GM19023 (cell line): ENCODE measurements at regions not wholly inside any gene's neighbourhood (a gene's known extent, or its start where the extent isn't known, plus 50 kb on each side); places are given as distances from the start of the nearest gene placed in this dataset.

Experiments used
- ATAC-seq: cut with Tn5 transposase; IDR thresholded peaks from one replicate; pipeline ENCODE4 v1.9.1; 2021; ENCODE audit warnings: mild to moderate bottlenecking, moderate library complexity; ENCODE audit not compliant: unreplicated experiment

DNA sequence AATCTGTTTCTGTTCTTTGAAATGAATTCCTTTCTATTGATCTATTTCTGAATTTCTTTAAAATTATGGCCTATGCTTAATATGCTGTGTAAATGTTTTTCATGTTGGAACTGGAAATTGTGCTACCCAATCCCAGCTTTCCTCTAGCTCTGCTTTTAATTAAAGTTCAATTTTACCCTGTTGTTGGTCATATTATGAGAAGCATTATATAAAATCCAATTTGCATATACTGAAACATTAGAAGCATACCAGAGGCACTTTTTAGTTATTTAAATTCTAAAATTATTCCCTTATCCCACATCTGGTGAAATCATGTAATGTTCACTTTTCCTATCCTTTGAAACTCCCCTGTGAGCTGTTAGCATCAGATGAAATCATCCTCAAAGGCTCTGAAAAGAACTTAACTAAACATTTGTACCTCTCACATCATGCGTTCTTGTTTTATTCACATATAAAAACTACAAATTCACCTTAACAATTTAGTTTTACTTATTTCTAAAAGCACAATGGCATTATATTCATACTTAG, 160.6 kb upstream of the COL21A1 start:
- no peak for ATAC-seq

DNA sequence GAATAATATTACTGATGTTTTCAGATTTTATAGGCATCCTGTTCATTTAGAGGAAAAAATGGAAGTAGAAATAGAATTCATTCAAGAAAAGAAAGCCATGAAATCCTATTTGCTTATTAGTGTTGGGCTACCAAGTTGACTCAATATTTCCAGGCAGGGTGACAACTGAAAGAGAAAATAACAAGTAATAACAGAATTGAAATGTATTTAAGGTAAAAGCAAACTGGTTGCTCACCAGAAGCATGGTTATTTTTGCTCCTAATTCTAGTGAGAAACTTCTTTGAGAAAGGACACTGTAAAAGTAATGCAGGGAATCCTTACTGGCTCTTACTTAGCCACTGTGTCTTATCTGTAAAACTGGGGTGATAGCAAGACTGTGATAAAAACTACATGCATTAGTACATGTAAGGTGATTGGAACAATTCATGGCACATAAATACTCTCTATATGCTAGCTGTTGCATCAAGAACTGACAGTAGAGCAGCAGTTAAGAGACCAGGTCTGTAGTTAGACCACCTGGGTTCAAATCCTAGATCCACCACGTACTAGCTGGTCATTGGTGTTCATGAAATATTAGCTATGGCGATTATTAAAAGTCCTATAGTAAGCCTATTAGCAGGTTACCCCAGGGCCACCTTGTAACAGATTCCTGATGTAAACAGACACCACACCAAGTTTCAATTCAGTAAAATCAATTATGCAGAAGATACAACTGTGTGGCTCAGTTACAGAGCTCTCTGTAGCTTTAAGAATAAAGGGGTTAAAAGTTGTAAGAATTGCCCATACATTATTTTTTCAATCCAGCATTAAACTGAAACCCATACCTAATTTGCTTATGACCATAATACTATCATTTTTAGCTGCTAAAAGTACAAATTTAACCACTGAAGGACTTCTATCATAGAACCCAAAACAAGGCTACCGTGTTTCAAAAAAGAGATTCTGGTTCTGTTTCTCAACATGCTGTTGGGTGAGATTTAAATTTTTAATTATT, 159.2 kb upstream of the COL21A1 start:
- peak; percentile 78 for ATAC-seq

DNA sequence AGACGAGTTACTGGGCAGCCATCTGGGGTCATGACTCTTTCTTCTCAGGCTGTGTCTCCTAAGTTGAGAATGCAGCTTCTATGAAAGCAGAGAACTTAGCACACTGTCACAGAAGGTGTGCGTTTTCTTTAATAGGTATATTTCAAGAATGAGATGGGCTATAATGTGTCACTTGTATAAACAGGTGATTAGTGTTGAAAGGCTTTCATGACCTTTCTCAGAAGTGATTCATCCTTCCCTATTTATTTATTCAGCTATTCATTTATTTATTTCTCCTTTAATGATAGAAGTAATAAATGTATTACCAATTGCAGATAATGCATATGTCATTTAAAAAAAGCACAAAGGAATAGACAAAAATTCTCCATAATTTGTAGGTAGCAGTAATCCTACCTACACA, 157.2 kb upstream of the COL21A1 start:
- no peak for ATAC-seq

DNA sequence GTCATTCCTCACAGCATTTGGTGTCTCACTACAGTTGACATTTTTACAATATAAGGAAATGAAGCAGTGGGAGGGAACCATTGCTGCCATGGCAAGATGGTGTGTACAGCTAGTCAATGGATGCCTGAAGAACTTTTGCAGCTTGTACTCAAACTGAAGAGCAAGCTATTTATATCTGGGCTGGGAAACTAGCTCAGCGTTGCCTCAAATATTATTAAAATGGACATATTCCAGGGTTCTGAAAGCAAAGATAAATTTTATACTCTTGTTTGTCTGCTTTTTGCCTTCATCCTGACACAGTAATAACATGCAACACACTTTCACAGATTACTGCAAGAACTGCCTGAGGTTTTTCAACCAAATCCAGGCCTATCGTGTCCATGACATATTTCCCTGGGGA, 156.4 kb upstream of the COL21A1 start:
- ATAC-seq: no peak

DNA sequence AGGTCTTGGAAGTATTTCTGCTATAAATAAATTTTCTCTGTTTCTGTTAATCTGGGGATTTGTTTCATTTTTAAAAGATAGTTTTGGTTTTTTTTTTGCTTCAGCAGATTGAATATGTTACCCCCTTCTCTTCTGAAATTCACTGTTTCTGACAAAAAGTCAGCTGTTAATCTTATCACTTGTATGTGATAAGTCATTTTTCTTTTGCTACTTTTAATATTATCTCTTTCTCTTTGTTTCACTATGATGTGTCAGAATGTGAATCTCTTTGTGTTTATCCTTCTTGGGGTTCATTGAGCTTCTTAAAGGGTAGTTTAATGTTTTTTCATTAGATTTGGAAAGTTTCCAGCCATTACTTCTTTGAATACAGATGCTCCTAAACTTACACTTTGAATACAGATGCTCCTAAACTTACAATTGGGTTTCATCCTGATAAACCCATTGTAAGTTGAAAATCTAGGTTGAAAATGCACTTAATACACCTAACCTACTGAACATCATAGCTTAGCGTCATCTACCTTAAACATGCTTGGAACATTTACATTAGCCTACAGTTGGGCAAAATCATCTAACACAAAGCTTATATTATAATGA, 154.2 kb upstream of the COL21A1 start:
- ATAC-seq: no peak

DNA sequence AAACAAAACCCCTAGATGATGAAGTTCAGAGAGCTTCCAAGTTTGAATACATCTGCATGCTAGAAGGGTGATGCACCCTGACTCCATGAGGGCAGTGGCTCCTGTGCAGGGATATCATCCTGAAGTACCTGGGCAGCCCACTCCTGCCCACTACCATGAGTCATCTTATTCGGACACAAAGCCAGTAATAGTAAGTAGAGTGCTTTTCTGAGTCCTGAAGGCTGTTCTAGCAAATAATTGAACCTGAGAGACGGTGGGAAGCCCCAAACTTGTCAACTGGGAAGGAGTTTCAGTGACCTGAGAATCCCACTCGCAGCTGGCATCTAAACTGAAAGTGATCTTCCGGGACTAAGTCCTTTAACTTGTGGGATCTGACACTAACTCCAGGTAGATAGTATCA, 152.9 kb upstream of the COL21A1 start:
- ATAC-seq: no peak

DNA sequence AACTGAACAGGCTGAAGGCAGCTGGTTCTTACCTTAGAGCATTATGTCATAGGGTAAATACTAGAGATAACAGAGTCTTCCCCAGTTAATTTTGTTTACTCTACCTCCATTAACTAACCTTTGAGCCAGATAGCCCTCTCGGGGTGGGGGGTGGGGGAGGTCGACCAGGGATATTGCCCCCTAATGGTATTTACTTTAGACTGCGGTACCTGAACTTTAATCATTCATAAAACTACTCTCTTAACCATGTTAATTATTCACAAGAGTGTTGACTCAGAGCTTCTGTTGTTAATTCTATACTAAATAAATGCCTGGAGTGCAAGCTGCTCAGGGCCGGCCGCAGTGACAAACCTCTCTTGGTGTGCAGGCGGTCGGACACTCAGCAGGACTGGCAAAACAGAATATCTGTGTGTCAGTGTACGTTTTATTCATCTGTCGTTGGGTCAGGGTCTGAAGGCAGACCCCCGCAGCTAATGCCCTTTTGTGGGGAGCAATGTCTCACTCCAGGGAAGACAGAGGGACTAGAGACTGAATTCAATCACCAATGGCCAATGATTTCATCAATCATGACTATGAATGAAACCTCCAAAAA, 152.4 kb upstream of the COL21A1 start:
- no peak for ATAC-seq

DNA sequence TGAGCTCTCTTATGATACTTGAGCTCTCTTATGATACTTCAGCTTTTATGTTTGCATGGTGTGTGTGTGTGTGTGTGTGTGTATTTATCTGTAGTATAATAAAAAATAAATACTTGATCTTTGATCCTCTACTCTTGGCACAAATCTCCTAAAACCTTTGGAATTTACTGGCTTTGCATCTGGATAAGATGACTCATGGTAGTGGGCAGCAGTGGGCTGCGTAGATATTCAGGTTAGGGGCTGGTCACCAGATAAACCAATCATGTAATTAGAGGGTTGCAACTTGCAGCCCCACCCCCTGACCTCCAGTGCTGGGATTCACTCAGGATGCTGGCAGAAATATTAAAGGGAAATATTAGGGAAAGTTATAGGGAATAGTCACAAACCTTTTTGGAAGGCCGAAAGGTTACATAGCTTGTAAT, 151.9 kb upstream of the COL21A1 start:
- no peak for ATAC-seq

DNA sequence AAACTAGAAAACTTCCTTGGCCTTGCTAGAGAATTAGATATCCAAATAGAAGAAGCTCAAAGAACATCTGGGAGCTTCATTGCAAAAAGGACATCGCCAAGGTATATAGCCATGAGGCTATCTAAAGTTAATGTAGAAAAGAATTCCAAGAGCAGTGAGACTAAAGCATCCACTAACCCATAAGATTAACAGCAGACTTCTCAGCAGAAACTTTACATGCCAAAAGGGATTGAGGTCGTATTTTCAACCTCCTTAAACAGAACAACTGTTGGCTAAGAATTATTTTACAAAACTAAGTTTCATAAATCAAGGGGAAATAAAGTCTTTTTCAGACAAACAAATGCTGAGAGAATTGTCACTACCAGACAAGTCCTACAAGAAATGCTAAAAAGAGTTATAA, 149.1 kb upstream of the COL21A1 start:
- no peak for ATAC-seq

DNA sequence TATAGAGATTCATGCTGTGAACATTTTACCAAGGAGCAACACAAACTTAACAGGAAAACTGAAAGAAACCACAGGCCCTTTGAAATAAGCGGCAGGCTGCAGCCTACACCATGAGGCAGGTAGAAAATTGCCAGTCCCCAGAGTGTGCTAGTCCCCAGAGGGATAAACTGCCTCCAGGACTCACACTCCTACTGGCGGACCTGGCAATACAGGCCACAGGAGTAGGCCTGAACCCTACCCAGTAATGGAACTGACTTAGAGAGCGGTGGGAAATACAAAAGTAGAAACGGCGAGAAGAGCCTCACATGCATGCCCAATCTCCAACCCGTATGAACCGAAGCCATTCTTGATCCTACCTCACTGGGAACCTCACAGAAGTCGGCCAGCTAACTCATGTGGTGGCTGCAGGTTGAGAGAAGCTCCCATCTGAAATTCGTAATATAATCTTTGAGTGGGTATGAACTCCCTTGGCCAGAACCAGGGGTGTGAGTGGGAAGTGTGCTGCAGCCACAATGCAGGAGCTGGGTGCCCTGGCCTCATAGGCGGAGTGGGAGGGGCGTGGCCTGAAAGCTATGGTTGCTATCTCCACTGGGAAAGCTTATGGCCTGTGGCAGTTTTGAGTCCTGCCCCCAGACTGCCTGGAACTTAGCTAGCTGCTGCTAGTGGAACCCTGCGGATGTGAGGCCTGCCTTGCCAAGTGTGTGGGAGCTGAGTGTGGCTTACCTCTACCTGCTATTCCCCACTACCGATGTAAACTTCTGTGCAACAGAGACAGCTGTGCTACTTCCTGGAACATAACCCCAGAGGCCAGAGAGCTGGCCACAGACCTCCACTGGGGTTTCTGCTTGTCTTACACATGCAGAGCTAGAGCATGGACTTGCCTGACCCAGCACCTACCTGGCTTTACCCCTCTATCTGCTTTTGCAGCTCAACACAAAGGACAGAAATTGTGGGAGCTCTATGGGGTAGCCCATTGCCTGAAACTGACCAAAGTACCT, 146.5 kb upstream of the COL21A1 start:
- ATAC-seq: no peak

DNA sequence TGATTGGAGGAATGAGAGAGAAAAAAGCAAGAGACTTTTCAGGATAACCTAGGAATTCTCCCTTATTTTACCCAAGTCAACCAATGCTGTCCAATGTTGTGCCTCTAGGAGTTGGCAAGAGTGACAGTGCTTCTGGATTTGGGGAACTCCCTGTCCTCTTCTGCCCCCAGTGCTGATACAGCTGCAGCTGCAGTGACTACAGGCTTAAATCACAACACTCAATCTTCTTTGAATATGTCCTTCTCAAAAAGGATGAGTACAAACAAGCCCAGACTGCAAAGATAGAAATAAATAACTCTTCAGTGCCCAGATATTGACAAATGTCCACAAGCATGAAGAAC, 141.0 kb upstream of the COL21A1 start:
- ATAC-seq: no peak

DNA sequence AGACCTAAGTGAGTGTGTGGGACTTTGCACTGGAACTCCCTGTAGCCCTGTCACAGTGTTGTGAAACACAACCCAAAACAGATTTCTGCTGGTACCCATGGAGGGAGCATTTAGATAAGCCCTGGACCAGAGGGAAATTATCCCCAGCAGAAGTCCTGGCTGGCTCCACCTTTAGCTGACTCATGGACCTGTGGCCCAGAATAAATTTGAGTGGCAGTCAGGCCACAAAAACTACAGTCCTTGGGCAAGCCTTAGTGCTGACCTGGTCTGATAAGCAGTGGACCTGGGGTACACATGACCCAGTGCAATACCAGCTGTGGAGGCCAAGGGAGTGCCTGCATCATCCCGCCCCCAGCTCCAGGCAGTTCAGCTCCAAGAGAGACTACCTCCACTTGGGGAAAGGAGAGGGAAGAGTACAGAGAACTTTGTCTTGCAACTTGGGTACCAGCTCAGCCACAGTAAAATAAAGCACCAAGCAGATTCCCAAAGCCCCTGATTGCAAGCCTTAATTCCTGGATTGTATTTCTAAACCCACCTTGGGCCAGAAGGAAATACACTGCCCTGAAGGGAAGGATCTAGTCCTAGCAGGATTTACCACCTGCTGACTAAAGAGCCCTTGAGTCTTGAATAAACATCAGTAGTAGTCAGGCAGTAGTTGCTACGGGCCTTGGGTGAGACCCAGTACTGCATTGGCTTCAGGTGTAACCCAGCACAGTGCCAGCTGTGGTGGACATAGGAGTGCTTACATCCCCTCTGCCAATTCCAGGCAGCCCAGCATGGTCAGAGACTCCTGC, 140.4 kb upstream of the COL21A1 start:
- ATAC-seq: no peak

DNA sequence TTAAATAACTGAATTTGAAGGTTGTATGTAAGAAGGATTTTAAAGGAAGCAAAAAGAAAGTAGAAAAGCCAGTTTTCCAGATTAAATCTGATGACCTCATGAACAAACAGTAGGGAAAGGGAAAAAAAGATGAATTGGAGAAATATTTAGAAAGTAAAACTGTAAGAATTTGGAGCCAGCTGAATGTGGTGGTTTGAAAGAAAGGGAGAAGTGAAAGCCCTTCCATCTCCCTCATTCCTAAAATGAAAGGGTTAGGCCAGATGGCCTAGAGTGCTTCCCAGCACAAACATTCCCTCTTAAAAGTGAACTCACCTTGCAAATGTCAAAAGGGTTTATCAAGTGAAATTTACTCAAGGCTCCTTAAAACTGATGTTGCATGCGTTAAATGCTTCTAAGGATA, 139.3 kb upstream of the COL21A1 start:
- ATAC-seq: no peak

DNA sequence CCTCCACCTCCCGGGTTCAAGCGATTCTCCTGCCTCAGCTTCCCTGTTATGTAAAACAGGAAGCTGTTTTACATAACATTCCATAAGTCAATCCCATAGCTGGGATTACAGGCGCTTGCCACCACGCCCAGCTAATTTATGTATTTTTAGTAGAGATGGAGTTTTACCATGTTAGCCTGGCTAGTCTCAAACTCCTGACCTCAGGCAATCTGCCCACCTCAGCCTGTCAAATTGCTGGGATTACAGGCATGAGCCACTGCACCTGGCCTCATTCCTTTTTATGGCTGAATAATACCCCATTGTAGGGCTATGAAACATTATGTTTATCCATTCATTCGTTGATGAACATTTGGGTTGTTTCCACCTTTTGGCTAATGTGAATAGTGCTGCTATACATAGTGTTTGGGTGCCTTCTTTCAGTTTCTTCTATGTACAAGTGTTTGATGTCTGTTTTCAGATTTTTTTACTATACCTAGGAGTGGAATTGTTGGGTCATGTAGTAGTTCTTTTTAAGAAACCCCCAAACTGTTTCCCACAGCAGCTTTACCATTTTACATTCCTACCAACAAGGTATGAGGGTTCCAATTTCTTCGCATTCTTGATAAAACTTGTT, 138.7 kb upstream of the COL21A1 start:
- no peak for ATAC-seq

DNA sequence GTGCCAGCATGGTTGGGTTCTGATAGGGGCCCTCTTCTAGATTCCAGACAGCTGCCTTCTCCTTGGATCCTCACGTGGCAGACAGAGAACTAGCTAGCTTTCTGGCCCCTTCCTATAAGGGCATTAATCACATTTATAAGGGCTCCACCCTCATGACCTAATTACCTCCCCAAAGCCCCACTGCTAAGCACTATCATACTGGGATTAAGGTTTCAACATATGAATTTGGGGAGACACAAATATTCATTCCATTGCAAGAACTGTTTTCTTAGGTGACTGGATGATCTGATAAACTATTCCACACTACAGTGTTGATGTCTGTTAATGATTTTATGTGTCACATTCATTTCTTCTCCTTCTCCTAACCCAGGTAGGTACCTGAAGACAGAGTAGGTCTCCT, 135.8 kb upstream of the COL21A1 start:
- no peak for ATAC-seq

DNA sequence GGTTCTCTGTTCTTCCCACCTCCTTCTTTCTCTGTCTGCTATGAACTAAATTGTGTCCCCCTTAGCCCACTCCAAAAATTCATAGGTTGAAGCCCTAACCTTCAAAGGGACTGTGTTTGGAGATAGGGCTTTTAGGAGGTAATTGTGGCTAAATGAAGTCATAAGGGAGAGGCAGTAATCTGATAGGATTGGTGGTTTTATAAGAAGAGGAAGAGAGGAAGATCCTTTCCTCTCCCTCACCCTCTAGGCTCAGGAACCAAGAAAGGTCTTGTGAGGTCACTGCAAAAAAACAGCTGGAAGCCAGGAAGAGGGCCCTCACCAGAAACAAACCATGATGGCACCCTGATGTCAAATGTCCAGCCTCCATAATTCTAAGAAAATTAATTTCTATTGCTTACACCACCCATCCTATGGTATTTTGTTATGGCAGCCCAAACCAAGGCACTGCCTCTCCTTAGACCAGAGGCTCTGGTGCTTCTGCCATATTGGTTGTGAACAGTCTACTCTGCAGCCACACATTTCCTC, 135.1 kb upstream of the COL21A1 start:
- no peak for ATAC-seq

DNA sequence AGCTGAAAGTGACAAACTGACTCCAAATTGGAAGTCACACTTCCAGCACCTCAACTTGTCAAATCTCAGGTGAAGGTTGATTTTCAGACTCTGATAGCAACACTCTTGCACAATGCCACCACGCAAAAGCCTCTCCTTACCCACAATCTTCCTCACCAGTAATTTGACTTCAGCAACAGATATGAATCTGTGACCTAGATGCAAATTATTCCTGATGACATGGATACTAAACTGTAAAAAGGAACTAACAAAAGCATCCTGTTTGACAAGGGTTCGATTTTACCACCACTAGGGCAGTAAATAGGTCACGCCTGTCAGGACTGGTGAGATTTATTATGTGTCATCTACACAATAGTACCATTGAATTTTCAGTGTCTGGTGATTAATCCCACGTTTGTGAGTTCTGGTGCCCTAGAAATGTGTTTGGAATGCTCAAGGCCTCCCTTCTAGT, 134.4 kb upstream of the COL21A1 start:
- ATAC-seq: no peak

DNA sequence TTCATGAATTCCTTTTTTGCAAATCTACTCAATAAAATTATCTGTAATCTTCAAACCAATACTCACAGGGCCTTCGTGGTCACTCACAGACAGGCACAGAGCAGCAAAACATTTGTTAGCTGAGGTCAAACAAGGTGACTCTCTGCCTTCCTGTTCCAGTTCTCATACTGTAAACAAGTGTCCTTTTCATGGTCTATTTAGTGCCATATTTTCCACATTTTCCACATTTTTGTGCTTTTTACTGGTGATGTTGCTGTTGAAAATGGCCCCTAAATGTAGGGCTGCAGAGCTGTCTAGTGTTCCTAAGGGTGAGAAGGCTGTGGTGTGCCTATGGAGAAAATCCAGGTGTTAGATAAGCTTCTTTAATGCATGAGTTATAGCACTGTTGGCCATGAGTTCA, 133.1 kb upstream of the COL21A1 start:
- ATAC-seq: no peak

DNA sequence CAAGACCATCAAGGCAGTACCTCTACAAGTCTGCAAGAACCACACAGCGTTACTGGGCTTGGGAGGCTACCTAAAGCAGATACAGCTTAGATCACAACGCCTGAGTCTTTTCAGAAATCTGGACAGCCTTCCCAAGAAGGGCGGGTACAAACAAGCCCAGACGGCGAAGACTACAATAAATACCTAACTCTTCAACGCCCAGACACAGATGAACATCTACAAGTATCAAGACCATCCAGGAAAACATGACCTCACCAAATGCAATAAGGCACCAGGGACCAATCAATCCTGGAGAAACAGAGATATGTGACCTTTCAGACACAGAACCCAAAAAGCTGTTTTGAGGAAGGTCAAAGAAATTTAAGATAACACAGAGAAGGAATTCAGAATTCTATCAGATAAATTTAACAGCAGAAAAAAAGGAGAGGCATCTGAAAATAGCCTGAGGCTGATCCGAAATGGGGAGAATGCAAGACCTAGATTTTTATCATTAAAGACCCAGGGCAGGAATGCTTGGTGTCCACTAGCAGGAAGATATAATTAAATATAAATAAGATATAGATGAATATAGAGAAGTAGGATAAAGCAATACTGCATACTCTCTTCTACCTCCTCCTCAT, 131.7 kb upstream of the COL21A1 start:
- ATAC-seq: no peak
